Fibroblast of gingiva (primary cell): ENCODE measurements at regions not wholly inside any gene's neighbourhood (a gene's known extent, or its start where the extent isn't known, plus 50 kb on each side); places are given as distances from the start of the nearest gene placed in this dataset.
"Not testable (repeated sequence)": the region's sequence is repeated elsewhere in the genome, so short reads cannot be mapped to it uniquely, and the experiment has no call there.

ENCODE experiments used
- DNase-seq: peaks from one replicate; pipeline ENCODE4 v3.0.0-alpha.2; 2011; ENCODE audit warnings: low read depth

DNA sequence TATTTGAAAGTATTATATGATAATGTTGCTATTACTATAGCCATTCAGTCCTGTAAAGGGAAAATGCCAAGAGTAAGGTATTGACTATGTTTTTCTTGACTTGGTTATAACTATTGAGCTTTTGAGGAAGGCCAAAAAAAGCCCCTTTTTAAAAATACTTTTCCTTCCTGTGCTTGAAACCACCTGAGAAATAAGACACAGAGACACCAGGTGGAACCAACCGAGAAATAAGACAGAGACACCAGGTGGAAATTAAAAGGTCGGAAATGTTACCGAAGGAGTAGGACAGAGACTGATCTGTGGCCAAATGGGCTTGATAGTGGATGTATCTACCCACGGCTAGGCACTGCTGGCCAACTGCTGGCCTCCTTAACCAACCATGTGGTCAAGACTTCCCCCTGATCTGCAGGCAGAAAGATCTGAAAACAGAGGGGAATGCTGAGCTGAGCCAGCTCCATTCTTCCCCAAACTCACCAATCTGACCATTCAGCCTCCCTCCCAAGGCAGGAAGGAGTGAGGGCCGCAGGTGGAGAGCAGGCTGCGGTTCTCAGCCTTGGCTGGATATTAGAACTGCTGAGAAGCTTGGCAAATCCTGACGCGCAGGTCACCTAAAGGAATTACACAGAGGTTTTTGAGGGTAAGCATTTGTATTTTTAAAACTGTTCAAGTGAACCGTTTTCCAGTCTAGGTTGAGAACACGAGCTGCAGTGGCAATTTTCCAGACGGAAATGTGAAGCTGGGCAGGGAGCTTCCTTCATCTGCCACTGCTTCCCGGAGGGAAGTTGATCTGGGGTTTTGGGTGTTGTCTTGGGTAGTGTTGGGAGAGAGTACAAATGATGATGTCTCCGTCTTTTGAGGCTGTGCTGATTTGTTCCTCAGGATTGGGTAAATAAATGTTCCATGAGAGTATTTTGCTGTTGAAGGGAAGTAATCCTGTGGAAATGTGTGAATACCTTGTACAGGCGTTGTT lies 121.7 kb upstream of the EXOC2 start:
- DNase-seq, result no peak

DNA sequence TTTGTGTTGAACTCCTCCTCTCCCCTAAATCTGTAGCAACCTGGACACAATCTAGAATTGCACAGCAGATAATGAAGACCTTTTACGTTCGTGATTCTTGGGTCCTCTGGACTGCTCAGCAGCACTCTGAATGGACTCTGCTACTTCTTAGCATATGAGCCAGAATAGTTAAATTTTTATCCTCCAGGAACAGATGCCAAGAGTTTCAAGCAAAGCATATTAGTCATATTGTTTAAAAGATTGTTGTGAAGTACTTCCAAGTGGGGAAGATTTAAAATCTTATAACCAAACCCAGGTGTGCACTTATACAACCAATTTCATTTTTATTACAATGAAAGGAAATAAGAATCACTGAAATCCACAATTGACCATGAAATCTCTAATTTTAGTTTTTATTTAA lies 118.9 kb upstream of the EXOC2 start:
- DNase-seq, result peak; percentile 43

DNA sequence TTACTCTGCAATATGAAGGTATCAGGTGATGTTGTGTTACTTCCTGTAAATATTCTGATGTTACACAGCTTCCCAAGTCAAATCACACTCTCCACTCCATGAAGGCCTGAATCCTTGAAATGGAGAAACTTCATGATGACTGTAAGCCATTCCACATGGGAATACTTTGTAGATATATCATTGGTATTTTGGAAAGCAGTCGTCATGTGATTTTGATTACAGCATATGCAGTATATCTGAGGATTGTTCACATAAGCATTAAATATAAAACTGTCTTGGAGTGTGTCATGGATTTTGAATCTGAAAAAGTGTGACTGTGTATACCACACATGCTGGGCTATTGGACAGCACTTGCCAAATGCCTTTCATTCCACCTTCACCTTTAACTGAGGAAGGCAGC lies 118.3 kb upstream of the EXOC2 start:
- DNase-seq, result no peak

DNA sequence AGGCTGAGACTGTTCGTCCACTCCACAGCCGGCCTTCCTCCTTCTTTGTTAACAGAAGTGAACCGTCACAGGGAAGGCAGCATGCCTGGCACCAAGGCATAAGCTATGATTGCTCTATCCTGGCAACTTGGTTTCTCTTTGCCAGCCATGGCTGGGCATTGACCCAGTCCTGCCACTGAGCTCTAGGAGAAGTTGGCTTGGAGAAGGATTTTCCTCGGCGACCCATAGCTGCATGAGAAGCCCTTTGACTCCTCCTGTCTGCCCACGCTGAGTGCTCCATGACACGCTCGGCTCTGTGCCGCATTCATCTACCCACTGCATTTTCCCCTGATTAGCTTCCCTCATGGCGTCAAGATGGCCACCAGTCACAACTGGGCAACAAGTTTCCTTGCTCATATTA lies 111.8 kb upstream of the EXOC2 start:
- no peak for DNase-seq

DNA sequence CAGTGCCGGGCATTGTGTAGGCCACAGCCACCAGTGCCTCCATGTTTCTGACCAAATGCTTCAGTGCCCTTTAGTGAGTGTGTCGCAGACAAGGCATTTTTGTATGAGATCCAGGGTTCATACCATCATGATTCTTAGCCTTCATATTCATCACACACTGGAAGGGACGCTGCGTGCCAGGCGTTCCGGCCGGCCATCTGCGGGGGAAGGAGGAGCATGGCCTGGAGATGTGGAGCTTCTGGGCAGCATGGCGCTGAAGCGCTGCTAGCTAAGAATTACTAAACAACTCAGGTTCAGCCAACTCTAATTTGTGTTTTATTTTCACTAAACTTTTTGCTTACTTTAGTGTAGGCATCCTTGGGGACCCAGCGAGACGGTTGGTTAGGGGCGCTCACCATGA lies 111.4 kb upstream of the EXOC2 start:
- no peak for DNase-seq

DNA sequence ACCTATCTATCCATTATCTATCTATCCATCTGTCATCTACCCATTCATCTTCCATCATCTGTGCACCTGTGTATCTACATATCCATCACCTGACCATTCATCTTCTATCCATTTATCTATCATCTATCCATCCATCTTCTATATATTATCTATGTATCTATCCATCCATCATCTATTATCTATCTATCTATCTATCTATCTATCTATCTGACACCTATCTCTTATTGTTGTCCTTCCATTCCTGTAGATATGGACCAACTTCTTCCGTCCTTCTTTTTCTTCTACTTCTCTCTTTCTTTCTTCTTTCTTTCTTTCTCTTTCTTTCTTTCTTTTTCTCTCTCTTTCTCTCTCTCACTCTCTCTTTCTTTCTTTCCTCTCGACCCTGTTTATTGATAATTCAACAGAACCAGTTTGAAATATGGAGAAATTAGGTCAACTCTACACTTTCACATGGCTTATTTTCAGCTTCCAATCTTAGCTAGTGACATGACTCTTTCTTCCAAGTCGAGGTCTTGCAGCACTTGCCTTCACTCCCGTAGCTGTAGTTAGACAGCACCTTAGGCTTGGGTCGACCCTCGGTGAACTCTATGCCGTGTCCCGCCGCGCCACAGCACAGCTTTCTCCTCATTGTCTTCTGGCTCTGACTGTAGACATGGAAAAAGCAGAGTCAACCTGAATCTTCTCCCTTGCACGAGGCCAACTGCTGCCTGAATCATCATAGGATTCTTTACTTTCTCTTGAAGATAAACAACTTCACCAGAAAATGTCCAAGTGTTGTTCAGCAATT lies 110.4 kb upstream of the EXOC2 start:
- DNase-seq, result no peak

DNA sequence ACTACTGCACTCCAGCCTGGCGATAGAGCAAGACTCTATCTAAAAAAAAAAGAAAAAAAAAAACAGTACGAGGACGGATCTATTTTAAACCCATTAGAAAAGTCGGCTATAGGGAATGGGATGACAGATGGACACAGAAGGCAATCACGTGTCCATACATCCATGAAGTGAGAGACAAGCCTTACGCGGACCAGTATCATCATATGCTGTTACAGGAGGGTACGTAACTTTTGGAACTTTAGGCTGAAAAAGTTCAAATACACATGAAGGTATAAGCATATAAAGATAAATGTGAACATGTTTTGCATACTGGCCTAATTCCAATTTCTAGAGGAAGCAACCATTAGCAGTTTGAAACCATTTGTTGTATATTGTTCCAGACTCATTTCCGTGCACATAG lies 109.8 kb upstream of the EXOC2 start:
- no peak for DNase-seq

DNA sequence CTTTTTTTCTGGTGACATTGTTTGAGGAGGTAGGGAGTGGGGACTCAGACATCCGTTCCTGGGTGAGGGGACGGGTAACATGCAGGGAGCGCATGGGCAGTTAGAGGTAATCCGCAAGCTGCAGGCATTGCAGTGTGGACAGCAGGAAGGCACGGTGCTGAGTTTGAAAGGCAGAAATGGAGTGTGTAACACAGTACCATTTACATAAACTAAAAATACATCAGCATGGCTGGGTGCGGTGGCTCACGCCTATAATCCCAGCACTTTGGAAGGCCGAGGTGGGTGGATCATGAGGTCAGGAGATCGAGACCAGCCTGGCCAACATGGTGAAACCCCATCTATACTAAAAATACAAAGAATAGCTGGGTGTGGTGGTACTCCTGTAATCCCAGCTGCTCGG lies 109.3 kb upstream of the EXOC2 start:
- not testable (repeated sequence) for DNase-seq

DNA sequence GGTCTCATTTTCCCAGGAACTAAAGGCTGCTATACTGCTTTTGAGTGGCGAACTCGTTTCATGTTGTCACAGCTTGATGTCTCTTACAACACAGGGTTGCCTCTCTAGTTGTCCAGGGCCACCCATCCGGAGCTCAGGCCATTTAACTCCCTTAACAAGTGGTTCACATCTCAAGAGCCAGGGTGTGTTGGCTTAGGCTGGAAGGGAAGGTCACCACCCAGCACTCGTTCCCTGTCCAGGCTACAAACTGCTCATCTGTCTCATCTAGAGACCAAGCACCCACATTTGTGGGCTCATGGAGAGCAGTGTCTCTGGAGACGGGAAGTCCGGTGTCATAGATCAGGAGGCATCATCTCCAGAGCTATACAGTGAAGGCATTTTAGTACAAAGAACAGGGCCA lies 106.8 kb upstream of the EXOC2 start:
- no peak for DNase-seq

DNA sequence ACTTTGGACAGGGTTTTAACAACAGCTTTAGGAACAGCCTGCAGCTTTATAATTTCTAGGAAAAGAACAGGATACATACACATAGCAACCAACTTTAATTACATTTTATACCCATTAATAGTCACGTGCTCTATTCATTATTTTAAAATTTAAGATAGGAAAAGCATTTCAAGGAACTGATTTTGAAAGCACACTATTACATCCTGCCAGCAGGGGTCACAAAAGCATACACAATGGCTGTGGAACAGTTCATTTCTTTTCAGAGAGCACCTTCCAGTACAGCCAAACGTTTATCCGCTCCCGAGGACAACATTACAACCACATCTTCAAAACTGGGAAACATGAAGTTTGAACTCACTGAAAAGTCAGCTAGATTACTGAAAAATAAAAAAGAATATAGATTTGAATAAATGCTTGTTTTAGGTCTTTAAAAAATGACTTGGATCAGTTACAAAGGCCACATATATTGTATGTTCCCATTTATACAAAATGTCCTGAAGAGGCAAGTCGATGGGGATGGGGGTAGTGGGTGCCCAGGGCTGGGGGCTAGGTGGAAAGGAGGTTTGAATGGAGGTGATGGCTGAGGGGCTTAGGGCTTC lies 104.6 kb upstream of the EXOC2 start:
- DNase-seq, result peak; percentile 61

DNA sequence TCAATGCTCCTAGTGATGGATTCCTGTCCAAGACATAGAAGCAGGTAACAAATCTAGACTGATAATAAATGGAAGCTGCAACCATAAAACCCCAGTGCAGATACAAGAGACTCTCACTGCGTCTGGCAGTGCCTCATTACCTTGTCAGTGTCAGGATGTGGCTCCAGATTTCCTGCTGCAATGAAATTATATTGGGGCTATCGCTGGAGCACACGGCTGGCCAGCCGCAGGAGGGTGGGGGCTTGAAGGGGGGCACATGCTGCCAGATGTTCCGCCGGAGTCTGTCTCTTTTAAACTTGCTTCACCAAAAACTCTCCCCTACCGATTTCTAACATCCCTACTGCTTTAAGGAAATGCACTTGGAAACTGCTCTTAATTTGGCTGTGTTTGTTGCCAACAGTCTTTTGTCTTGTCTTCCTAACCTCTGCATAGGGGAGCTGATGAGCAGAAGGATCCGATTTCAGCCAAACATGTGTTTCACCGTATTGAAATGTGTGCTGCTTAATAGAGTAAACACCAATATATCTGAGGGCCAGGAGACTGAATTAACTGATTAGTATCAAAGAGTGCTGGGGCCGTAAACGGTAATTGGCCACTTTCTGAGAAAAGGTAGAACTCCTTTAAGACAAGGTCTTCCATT lies 102.2 kb upstream of the EXOC2 start:
- peak; percentile 27 for DNase-seq

DNA sequence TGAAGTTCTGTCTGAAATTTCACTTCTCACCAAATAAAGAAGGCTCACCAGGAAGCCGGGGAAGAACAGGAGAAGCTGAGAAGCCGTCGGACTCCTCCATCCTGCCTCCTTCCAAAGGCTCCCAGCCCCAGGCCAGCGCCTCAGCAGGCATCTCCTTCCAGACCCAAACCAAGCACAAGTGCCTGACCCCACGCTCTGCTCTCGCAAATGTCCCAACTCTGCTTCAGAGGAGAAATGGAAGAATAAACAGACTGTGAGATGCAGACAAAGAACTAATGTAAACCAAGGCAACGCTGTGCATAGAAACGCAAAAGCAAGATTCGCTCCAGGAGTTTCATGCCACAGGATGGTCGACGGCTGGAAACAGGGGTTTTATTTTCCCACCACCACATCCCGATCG lies 100.3 kb upstream of the EXOC2 start:
- DNase-seq, result no peak

DNA sequence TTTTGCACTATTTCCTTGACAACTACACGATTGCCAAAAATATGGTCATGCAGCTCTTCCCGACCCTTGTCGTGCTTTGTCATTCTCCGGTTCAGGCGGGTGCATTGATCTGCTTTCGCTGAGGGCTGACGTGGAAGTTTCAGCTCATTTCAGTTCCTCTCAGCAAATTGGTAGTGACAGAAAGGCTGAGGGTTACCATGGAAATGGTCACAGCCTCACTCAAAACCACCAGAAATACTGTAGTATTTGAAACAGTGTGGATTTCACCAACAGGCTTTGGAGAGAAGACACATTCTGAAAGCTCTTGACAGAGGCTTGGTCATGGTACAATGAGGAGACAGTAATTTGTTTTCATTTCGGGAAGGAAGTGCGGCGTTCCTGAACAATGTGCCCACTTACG lies 99.7 kb upstream of the EXOC2 start:
- DNase-seq, result peak; percentile 18

DNA sequence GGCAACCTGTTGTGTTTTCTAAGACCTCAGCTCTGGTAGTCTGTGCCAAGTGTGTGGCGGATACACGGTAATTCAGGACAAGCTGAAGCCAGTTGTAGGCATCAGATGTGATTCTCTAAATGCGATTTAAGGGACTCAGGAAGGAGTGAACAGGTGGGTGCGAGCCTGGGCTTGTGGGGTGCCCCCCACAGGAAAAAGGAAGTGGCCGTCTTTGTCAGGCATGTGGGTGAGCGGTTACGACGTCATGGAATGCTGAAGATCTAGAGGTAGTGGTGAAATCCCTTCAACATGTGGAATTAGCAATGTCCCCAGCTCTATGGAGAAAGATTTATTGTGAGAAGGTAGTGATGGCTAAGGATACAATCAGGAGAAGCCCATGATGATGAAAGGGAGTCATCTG lies 95.1 kb upstream of the EXOC2 start:
- no peak for DNase-seq

DNA sequence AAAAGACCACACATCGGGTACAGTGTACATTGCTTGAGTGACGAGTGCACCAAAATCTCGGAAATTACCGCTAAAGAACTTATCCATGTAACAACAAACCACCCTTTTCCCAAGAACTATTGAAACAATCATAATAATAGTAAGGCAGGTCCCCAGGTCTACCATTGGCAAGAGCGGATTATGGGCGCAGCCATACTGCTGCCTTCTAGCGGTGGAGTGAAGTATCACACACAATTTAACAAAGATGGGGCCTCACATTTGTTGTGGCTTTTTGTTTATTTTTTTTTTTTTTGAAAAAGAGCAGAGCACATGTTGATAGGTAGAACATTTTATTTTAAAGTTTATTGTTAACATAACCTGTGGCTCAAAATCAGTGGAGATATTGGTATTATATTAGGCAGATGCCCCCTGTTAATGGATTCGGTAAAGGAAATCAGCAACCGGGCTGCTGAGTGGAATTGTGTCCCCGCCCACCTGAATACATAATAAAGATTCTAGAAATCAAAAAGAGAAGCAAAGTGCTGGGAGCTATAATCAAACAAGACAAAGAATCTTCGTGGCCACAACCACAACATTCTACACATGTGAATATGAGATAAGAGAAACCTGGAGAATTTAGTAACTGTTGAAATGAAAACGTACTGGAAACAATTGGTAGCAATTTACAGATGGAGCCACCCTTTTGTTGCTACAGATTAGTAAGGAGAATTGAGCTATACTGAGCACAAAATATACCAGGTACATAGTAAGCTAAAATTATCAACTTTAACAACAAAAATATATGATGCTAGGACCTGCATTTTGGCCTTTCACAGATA lies 94.2 kb upstream of the EXOC2 start:
- DNase-seq, result no peak

DNA sequence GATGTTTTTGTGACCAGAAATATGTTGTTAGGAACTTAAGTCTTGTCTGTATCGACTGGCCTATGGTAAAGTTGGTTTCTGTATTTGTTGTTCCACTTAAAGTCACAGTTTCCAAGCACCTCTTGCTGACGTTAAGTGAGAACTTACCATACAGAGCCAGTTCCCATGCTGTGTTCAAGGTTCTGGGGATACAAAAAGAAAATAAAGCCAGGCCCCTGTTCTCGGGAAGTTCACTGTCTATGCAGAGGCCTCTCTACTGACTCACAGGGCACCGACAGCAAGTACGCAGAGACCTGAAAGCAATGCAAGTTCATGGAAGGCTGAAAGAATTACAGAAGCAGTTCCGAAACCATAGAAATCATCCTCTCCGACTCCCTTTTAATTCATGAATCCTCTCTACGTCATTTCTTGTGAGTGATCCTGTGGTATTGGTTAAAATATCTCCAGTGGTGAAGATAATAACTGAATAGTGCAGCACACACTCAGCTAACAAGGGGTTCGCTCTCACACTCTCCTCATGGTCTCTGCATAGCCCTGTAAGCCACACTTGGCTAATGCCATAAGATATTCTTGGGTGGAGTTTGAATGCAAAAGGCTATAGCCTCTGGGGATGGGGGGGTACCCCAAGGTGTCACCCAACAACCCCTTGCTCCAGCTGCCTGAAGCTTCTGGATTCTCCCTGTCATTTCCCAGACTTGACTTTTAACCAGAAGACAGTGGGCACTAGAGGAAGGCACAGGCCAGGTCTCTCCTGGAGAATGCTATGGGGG lies 91.2 kb upstream of the EXOC2 start:
- DNase-seq, result no peak

DNA sequence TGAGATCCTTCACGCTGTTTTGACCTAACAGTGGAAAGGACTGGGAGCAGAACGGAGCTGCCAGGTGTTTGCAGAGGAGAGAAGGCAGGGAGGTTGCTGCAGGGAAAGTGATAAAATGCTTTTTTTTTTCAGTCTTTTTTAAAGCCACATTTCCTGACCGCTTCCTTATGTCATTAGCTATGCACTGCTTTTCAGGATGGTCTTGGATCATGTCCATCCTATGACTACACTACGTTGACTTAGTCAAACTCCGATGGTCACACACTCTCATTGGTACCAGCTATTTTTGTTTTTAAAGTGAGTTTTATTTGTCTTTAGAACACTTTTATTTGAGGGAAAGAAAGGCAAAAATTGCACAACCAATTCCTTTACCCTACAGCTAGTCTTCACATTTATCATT lies 89.2 kb upstream of the EXOC2 start:
- DNase-seq, result no peak

DNA sequence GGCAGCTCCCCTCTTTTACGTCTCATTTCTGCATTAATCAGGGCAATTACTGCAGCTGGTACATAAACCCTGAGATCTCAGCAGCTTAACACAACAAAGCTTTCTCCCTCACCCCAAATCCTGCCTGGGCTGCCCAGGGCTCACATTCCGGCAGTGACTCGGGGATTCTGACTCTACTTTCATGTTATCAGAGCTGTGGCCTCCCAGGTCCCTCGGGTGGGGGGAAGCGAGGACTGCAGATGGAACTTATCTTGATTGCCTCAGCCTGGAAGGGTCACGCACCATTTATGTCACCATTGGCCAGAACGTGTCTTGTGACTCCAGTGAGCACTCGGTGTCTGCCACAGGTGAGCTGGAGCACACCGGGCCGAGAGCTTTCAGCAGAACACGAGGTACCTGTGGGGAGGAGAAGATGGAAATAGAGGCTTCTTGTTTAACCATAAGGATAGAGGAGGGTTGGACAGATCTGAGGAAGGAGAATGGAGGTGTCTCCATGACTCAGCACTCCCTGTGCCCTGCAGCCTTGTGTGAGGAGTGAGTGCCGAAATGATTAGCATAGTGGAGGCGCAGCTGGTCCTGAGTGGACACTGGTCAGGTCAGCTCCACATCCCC lies 88.5 kb upstream of the EXOC2 start:
- DNase-seq, result no peak

DNA sequence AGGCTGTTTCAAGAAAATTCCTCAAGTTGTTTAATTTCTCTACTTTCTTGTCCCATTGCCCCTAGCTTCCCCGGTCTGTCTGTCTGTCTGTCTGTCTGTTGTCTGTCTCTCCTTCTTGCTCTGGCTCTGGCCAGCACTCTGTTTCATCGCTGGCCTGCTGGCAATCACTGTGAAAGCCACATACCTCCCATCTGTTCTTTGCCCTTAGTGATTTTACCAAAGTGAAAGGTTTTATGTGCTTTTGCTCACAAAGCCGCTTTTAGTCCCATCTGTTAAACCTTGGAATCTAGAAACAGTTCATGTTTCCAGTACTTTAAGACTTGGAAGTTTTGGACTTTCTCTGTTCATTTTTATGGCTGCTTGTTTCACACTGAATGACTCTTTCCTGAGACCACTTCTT lies 87.8 kb upstream of the EXOC2 start:
- no peak for DNase-seq

DNA sequence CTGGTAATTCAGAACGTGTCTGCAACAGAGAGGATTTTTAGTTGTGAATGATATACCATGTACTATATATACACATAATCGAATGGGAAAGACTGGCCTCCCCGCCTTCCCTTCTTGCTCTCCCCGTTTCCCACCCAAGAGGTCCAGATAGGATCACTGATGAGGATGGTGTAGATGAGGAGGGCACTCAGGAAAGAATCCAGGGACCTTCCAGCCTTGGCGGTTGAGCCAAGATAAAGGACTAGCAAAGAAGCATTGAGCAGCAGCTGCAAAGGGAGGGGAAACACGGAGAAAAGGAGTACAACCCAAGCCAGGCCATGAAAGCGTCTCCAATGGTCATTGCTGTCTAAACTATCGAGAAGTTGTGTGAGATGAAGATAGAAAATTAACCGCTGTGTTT lies 84.0 kb upstream of the EXOC2 start:
- no peak for DNase-seq
